ENCODE measurements at regions not wholly inside any gene's neighbourhood (a gene's known extent, or its start where the extent isn't known, plus 50 kb on each side); places are given as distances from the start of the nearest gene placed in this dataset.

DNA sequence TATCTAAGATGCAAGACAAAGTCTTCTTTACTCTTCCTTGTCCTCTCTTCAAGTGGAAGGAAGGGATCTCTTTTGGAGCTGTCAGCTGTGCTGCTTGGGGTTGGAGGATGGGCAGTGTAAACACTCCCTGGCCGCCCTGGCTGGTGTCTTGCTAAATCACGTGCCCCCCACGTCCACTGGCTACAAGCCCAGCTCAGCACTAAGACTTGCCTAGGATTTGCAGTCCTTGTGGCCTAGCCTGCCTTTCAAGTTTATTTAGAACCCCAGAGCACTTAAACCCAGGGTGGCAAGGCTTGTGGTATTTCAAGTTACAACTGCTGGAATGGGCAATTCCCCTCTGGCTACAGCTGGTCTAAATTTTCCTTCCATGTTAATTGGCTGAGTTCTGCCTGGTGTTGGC lies 272.4 kb upstream of the MYO3A start:
- H3K4me3 ChIP-seq = no peak overlapping the region
- H3K27me3 ChIP-seq = no peaks in the 10 kb centered on the region
- no peaks in the 10 kb centered on the region for H3K4me1 ChIP-seq
- peaks cover 0 to 4% of the 10 kb centered on the region in 2 donors for H3K9me3 ChIP-seq
- H3K36me3 ChIP-seq = no peaks in the 10 kb centered on the region
- ATAC-seq (no peak), DNase-seq (peak in 1 of 4 donors; percentile 49)
- no peak overlapping the region for H3K27ac ChIP-seq
- TF ChIP-seq, protein P1, sequence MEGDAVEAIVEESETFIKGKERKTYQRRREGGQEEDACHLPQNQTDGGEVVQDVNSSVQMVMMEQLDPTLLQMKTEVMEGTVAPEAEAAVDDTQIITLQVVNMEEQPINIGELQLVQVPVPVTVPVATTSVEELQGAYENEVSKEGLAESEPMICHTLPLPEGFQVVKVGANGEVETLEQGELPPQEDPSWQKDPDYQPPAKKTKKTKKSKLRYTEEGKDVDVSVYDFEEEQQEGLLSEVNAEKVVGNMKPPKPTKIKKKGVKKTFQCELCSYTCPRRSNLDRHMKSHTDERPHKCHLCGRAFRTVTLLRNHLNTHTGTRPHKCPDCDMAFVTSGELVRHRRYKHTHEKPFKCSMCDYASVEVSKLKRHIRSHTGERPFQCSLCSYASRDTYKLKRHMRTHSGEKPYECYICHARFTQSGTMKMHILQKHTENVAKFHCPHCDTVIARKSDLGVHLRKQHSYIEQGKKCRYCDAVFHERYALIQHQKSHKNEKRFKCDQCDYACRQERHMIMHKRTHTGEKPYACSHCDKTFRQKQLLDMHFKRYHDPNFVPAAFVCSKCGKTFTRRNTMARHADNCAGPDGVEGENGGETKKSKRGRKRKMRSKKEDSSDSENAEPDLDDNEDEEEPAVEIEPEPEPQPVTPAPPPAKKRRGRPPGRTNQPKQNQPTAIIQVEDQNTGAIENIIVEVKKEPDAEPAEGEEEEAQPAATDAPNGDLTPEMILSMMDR (IDR thresholded peaks at IDR 0.05) = no peak
- intact Hi-C loops (cut with DNase I) = no loop called here

DNA sequence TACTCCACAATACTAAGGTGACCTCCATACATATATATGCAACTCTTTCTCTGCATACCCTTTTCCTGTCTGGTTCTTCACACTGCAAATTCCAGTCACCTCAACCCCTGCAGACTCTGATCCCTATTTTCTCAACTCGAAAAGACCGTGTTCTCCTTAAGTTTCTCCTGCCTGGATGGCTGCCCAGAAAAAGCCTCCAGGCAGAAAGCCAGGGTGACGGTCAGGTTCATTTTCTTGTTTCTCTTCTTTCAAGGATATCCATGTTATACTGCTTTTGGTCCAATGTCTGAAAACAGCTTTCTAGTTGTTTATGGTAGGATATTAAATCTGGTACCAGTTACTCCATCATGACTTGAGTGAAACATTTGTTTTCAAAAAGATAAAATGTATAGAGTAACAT lies 267.8 kb upstream of the MYO3A start:
- intact Hi-C loops (cut with DNase I) = no loop called here
- no peaks in the 10 kb centered on the region for H3K4me1 ChIP-seq
- no peak overlapping the region for H3K4me3 ChIP-seq
- H3K27ac ChIP-seq = no peak overlapping the region
- ATAC-seq (no peak), DNase-seq (peak in 1 of 4 donors; percentile 7)
- H3K27me3 ChIP-seq = no peaks in the 10 kb centered on the region
- no peaks in the 10 kb centered on the region for H3K9me3 ChIP-seq
- TF ChIP-seq, protein P1 (IDR thresholded peaks at IDR 0.05) = no peak
- no peaks in the 10 kb centered on the region for H3K36me3 ChIP-seq

DNA sequence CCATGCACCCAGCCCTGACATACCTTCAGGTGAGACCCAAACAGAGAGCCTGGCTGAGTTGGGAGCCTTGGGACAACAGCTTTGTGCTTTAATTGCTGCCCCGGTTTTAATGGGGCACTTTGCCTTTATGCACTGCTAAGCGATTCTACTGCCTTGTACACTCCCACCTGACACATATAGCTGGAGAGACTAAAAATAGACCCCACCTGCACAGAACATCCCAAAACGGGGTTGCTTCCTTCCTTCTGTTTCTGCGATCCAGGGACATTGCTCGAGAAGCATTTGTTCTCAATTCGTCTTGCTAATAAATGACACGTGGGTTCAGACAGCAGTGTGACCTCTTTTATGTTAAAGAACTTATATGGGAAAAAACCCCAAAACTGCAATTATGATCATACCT lies 258.8 kb upstream of the MYO3A start:
- TF ChIP-seq, protein P1 (IDR thresholded peaks at IDR 0.05) = no peak
- intact Hi-C loops (cut with DNase I) = no loop called here
- H3K27me3 ChIP-seq = no peaks in the 10 kb centered on the region
- no peak for ATAC-seq
- peaks cover 0 to 7% of the 10 kb centered on the region in 2 donors for H3K9me3 ChIP-seq
- H3K4me3 ChIP-seq = no peak overlapping the region
- H3K36me3 ChIP-seq = no peaks in the 10 kb centered on the region
- H3K4me1 ChIP-seq = no peaks in the 10 kb centered on the region
- no peak for DNase-seq
- H3K27ac ChIP-seq = no peak overlapping the region

DNA sequence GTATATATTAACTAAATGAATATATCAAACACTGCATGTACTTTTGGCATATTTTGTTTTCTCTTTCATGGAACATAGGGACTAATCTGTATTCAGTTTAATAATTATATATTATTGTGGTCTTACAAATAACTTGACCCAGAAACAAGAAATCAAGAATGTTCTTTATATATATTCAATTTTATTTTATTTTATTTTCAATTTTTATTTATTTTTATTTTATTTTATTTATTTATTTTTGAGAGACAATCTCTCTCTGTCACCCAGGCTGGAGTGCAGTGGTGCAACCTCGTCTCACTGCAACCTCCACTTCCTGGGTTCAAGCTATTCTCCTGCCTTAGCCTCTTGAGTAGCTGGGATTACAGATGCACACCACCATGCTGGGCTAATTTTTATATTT lies 258.4 kb upstream of the MYO3A start:
- TF ChIP-seq, protein P1 (IDR thresholded peaks at IDR 0.05) = no peak
- Histone ChIP-seq H3K27me3 (no peaks in the 10 kb centered on the region), H3K27ac (no peak overlapping the region), H3K4me1 (no peaks in the 10 kb centered on the region), H3K4me3 (no peak overlapping the region), H3K36me3 (no peaks in the 10 kb centered on the region), H3K9me3 (peaks cover 0 to 7% of the 10 kb centered on the region in 2 donors)
- ATAC-seq (no peak), DNase-seq (no peak)
- intact Hi-C loops (cut with DNase I) = no loop called here

- Histone ChIP-seq H3K4me3 (no peak overlapping the region), H3K27me3 (no peaks in the 10 kb centered on the region), H3K27ac (no peak overlapping the region), H3K4me1 (no peaks in the 10 kb centered on the region), H3K36me3 (no peaks in the 10 kb centered on the region), H3K9me3 (peaks cover 0 to 7% of the 10 kb centered on the region in 2 donors)
- TF ChIP-seq, protein P1 (IDR thresholded peaks at IDR 0.05) = no peak
- ATAC-seq = no peak
- intact Hi-C loops (cut with DNase I) = no loop called here
- no peak for DNase-seq
Observed at GRCh38 chr10:25678220-25678619, 255.8 kb upstream of the MYO3A start.
